Neural progenitor cell (in vitro differentiated cells): ENCODE measurements at regions not wholly inside any gene's neighbourhood (a gene's known extent, or its start where the extent isn't known, plus 50 kb on each side); places are given as distances from the start of the nearest gene placed in this dataset.

Source experiments
- DNase-seq: peaks from one replicate; pipeline ENCODE4 v3.0.0-alpha.2; 2016; ENCODE audit warnings: low spot score
- H2AFZ ChIP-seq: fragments of 200-600 bp; sonication (generic); replicated peaks from 2 replicates; pipeline ENCODE4 v1.6.1; 2016; ENCODE audit warnings: antibody characterized with exemption
- H3F3A ChIP-seq: fragments of 200-600 bp; sonication (generic); 2 replicates; pipeline ENCODE4 v1.6.1; 2016; ENCODE audit warnings: antibody characterized with exemption, low read depth
- H3K27ac ChIP-seq: fragments of 200-600 bp; sonication (generic); 2 replicates; pipeline ENCODE4 v1.5.1; 2016; ENCODE audit warnings: mild to moderate bottlenecking
- H3K27me3 ChIP-seq: fragments of 200-600 bp; sonication (generic); 2 replicates; pipeline ENCODE4 v1.6.1; 2016; ENCODE audit warnings: mild to moderate bottlenecking, moderate library complexity
- H3K36me3 ChIP-seq: fragments of 200-600 bp; sonication (generic); 2 replicates; pipeline ENCODE4 v1.5.1; 2016
- H3K4me1 ChIP-seq: fragments of 200-600 bp; sonication (generic); 2 replicates; pipeline ENCODE4 v1.6.1; 2016; ENCODE audit warnings: mixed run types
- H3K4me2 ChIP-seq: fragments of 200-600 bp; sonication (generic); 2 replicates; pipeline ENCODE4 v1.6.1; 2016
- H3K4me3 ChIP-seq: fragments of 200-600 bp; sonication (generic); 2 replicates; pipeline ENCODE4 v1.5.1; 2016
- H3K79me2 ChIP-seq: fragments of 200-600 bp; sonication (generic); 2 replicates; pipeline ENCODE4 v1.6.1; 2016; ENCODE audit warnings: low read depth
- H3K9ac ChIP-seq: fragments of 200-600 bp; sonication (generic); 2 replicates; pipeline ENCODE4 v1.6.1; 2016
- H3K9me3 ChIP-seq: fragments of 200-600 bp; sonication (generic); 2 replicates; pipeline ENCODE4 v1.5.1; 2016; ENCODE audit warnings: low read depth
- H4K20me1 ChIP-seq: fragments of 200-600 bp; sonication (generic); 2 replicates; pipeline ENCODE4 v1.6.1; 2016; ENCODE audit warnings: low read depth
- H3K27ac Mint-ChIP-seq: 3 replicates; pipeline ENCODE4 v1.8.0; 2021; ENCODE audit warnings: mixed read lengths
- H3K27me3 Mint-ChIP-seq: 2 replicates; pipeline ENCODE4 v1.8.0; 2022; ENCODE audit warnings: low read depth, mild to moderate bottlenecking, inconsistent platforms, moderate library complexity, mixed read lengths; ENCODE audit not compliant: insufficient read depth
- H3K36me3 Mint-ChIP-seq: 3 replicates; pipeline ENCODE4 v1.8.0; 2021; ENCODE audit warnings: mixed read lengths
- H3K4me1 Mint-ChIP-seq: 3 replicates; pipeline ENCODE4 v1.8.0; 2021; ENCODE audit warnings: mixed read lengths
- H3K4me3 Mint-ChIP-seq: 3 replicates; pipeline ENCODE4 v1.8.0; 2021; ENCODE audit warnings: mild to moderate bottlenecking, moderate library complexity, mixed read lengths
- H3K9me3 Mint-ChIP-seq: 3 replicates; pipeline ENCODE4 v1.8.0; 2020; ENCODE audit warnings: mixed read lengths
- CTCF ChIP-seq: fragments of 200-600 bp; sonication (generic); IDR thresholded peaks from 2 replicates; pipeline ENCODE4 v1.5.1; 2017; ENCODE audit warnings: antibody characterized with exemption, mild to moderate bottlenecking
- EZH2 ChIP-seq: fragments of 200-600 bp; sonication (generic); IDR thresholded peaks from 2 replicates; pipeline ENCODE4 v1.6.1; 2017; ENCODE audit warnings: antibody characterized with exemption, mild to moderate bottlenecking, moderate library complexity
- EZH2phosphoT487 ChIP-seq: fragments of 200-600 bp; sonication (generic); IDR thresholded peaks from 2 replicates; pipeline ENCODE4 v1.6.1; 2017; ENCODE audit warnings: antibody characterized with exemption

- TF ChIP-seq EZH2phosphoT487: no peak
- no peak for TF ChIP-seq EZH2
- no peak for TF ChIP-seq CTCF
- no peaks in the 10 kb centered on the region for H3K79me2 ChIP-seq
- no peak overlapping the region for H2AFZ ChIP-seq
- H3K36me3 ChIP-seq: no peaks in the 10 kb centered on the region
- no peaks in the 10 kb centered on the region for H3K9me3 ChIP-seq
- no peak overlapping the region for H3K9ac ChIP-seq
- H3K27me3 Mint-ChIP-seq: no peaks in the 10 kb centered on the region
- DNase-seq: no peak
- H3K4me2 ChIP-seq: no peak overlapping the region
- no peak overlapping the region for H3K27ac Mint-ChIP-seq
- H3K9me3 Mint-ChIP-seq: no peaks in the 10 kb centered on the region
- H3K36me3 Mint-ChIP-seq: no peaks in the 10 kb centered on the region
- H3K4me1 ChIP-seq: peaks cover 11% of the 10 kb centered on the region
- H3K27me3 ChIP-seq: no peaks in the 10 kb centered on the region
- no peak overlapping the region for H3K27ac ChIP-seq
- no peaks in the 10 kb centered on the region for H3K4me1 Mint-ChIP-seq
- no peaks in the 10 kb centered on the region for H4K20me1 ChIP-seq
- H3F3A ChIP-seq: no peaks in the 10 kb centered on the region
- H3K4me3 ChIP-seq: no peak overlapping the region
- H3K4me3 Mint-ChIP-seq: no peak overlapping the region
Measured at GRCh38 chr15:61421938-61422337, 192.8 kb upstream of the RORA start.

- Histone ChIP-seq H3K4me1 (peaks cover 11% of the 10 kb centered on the region), H3K4me2 (no peak overlapping the region), H3K27ac (no peak overlapping the region), H4K20me1 (no peaks in the 10 kb centered on the region), H3F3A (no peaks in the 10 kb centered on the region), H3K79me2 (no peaks in the 10 kb centered on the region), H3K36me3 (no peaks in the 10 kb centered on the region), H3K27me3 (no peaks in the 10 kb centered on the region), H3K4me3 (no peak overlapping the region), H2AFZ (no peak overlapping the region), H3K9ac (no peak overlapping the region), H3K9me3 (no peaks in the 10 kb centered on the region)
- no peak for DNase-seq
- Mint-ChIP-seq H3K36me3 (no peaks in the 10 kb centered on the region), H3K27me3 (no peaks in the 10 kb centered on the region), H3K4me3 (no peak overlapping the region), H3K9me3 (no peaks in the 10 kb centered on the region), H3K4me1 (no peaks in the 10 kb centered on the region), H3K27ac (no peak overlapping the region)
- TF ChIP-seq CTCF (no peak), EZH2 (no peak), EZH2phosphoT487 (no peak)
Measured at GRCh38 chr15:61421470-61421869, 192.4 kb upstream of the RORA start.

DNA sequence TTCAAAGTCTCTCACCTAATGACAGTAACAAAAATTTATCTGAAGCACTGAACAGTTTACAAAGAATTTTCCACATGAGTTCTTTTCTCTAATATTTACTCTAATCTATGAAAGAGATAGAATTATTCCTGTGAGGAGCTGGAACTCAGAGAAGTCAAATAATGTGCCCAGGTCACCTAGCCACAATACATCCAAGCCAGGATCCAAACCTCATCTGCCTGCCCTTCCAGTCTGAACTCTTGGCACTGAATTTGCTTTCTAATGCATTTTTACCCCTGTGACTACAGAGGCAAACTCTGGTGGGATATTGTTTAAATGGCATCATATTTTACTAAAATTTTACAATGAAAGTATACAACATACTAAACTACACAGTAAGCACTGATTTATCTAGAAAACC lies 191.4 kb upstream of the RORA start:
- Mint-ChIP-seq H3K36me3 (no peaks in the 10 kb centered on the region), H3K4me3 (no peak overlapping the region), H3K9me3 (no peaks in the 10 kb centered on the region), H3K27ac (no peak overlapping the region), H3K27me3 (no peaks in the 10 kb centered on the region), H3K4me1 (no peaks in the 10 kb centered on the region)
- peaks cover 4% of the 10 kb centered on the region for H3K4me1 ChIP-seq
- no peak overlapping the region for H3K4me2 ChIP-seq
- H3K9me3 ChIP-seq: no peaks in the 10 kb centered on the region
- DNase-seq: no peak
- H3K4me3 ChIP-seq: no peak overlapping the region
- H4K20me1 ChIP-seq: no peaks in the 10 kb centered on the region
- H3K27ac ChIP-seq: no peak overlapping the region
- H3K27me3 ChIP-seq: no peaks in the 10 kb centered on the region
- no peaks in the 10 kb centered on the region for H3F3A ChIP-seq
- H3K79me2 ChIP-seq: no peaks in the 10 kb centered on the region
- TF ChIP-seq CTCF (no peak), EZH2 (no peak), EZH2phosphoT487 (no peak)
- no peaks in the 10 kb centered on the region for H3K36me3 ChIP-seq
- H2AFZ ChIP-seq: no peak overlapping the region
- no peak overlapping the region for H3K9ac ChIP-seq
